Retinal pigment epithelial cell (primary cell): ENCODE measurements at regions not wholly inside any gene's neighbourhood (a gene's known extent, or its start where the extent isn't known, plus 50 kb on each side); places are given as distances from the start of the nearest gene placed in this dataset.

ENCODE experiments used
- DNase-seq: peaks from one replicate; pipeline ENCODE4 v3.0.0-alpha.2; 2010; ENCODE audit warnings: low read depth
- H3K4me3 ChIP-seq: 2 replicates; pipeline ENCODE4 v1.5.1; 2011; ENCODE audit warnings: mild to moderate bottlenecking, low read length, control low read depth, moderate library complexity
- CTCF ChIP-seq: conservative IDR thresholded peaks from 2 replicates; pipeline ENCODE4 v1.5.1; 2011; ENCODE audit warnings: low read depth, low read length, control low read depth, inconsistent platforms

DNA sequence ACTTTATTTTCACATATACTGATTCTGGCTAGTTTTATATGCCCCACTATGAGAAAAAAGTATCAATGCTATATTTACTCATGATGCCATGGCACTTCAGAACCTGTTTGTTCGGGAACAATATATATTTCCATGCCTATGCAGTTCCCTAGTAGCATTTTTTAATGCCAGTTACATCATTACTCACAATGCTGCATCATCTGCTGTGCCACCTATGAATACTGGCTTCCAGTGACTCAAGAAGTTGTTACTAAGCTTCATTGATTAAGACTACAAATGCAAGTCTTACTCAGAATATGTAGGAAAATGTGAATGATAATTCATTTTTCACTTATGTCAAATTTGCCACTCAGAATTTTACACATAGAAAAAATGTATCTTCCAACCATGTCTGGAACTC is 97.9 kb downstream of the MAFB start:
- no peak for DNase-seq
- no peak for TF ChIP-seq CTCF
- no peak overlapping the region for H3K4me3 ChIP-seq

- TF ChIP-seq CTCF: no peak
- no peak overlapping the region for H3K4me3 ChIP-seq
- DNase-seq: no peak
These were observed 99.5 kb downstream of the MAFB start for GRCh38 chr20:40589581-40589980.

DNA sequence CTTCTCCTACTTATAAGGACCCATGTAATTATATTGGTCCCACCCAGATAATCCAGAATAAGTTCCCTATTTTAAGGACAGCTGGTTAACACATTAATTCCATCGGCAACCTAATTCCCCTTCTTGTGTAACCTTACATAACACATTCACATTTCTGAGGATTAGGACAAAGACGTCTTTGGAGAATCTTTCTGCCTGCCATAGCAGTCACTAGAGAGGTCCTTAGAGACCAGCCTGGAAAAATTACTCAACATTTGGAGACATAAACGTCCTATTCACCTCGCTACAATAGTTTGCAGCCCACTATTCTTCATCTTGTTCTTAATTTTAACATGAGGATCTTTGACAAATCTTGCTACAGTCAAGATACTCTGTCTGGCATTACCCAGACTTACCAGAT is 100.1 kb downstream of the MAFB start:
- TF ChIP-seq CTCF: no peak
- no peak overlapping the region for H3K4me3 ChIP-seq
- no peak for DNase-seq

DNA sequence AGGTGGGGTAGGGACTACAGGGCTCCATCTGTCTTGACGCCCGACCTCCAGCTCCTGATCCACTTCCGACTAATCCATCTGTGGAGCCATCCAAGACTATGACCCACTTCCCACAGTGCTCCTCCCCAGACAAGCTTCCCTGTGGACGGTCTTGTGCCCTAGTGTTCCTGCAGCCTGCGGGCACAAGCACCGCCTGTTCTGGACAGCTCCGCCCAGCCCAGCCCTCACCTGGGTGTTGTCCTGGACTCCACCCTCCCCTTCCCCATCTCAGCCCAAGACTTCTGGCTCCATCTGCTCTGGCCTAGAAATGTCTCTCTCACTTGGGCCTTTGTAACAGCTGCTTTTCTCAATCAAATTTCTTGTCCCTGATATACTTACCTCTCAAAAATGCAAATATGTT is 102.0 kb downstream of the MAFB start:
- no peak for DNase-seq
- H3K4me3 ChIP-seq: no peak overlapping the region
- TF ChIP-seq CTCF: no peak

DNA sequence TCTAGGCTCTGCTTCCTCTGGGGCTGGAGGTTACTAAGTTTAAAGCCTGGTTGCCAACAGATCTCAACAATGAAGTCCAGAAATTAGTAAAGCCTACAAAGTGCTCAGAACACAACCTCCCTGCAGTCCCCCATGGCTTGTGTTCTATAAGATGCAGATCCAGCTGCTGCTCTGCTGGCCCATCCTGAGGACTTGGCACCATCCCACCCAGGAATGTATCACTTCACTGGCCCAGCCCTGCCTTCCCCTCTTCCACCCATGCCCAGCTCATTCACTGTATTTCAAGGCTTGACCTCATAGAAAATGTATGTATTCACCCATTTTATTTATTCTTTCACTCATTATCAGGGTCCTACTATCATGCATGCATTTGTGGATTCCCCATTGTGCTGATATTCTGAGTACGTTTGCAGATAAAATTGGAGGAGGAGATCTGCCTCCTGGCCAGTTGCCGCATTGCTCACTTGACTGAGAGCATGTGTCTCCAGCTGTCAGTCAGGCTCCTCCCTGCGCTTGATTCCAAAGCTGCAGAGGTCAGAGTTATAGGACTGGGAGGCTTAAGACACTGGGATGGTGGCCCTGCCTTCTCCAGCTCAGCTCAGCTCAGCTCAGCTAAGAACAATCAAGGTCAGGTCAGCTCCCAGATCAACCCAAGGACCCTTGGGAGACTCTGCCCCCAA is 104.8 kb downstream of the MAFB start:
- no peak overlapping the region for H3K4me3 ChIP-seq
- no peak for TF ChIP-seq CTCF
- DNase-seq: no peak

DNA sequence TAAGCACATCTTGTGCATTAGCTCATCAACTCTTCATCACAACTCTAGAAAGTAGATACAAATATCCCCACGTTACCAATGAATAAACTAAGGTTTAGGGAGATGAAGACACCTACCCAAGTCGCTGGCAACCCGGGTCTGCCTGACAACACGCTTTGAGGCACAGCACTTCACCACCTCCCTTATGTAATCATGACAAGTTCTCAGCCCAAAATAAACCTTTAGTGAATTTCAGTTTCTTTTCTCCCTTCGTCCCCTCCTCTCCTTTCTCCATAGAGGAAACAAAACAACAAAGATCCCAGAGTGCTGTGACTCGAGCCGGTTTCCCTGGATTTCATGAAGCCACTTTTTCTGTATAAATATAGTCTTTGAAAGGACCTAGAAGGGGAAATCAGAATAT is 105.4 kb downstream of the MAFB start:
- no peak overlapping the region for H3K4me3 ChIP-seq
- TF ChIP-seq CTCF: no peak
- no peak for DNase-seq

DNA sequence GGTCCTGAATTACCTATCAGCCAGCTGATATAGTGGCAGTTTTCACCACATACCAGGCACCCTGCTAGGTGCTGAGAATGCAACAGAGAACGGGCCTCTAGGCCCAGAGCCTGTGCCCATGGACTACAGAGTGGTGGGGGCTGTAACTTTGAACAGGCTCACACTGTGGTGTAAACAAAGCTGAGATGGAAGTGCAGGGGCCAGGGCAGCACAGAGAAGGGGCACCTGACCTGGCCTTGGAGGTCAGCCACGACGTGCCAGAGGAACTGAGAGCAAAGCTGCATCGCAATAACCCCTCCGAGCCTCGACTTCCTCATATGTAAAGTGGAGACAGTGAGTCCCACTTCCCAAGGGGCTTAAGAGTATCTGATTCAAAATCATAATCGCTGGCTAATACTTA is 105.8 kb downstream of the MAFB start:
- TF ChIP-seq CTCF: no peak
- no peak for DNase-seq
- no peak overlapping the region for H3K4me3 ChIP-seq
